Lung microvascular endothelial cell (primary cell): ENCODE measurements at regions not wholly inside any gene's neighbourhood (a gene's known extent, or its start where the extent isn't known, plus 50 kb on each side); places are given as distances from the start of the nearest gene placed in this dataset.
A peak's percentile ranks its signal among the peaks of the same experiment; 100 is the strongest.

ENCODE experiments used
- DNase-seq, 2 donors: peaks; one replicate each; pipeline versions ENCODE4 v3.0.0 to v3.0.0-alpha.2; 2010; ENCODE audit warnings: low read depth in 2 of 2

- peak in 1 of 2 donors; percentile 1 for DNase-seq
Observed at GRCh38 chr6:88358846-88359245, 192.7 kb upstream of the CNR1 start.

GRCh38 chr6:88349511-88349910, 183.4 kb upstream of the CNR1 start:
- DNase-seq: peak in 1 of 2 donors; percentile 78

GRCh38 chr6:88342336-88342735, 176.2 kb upstream of the CNR1 start:
- no peak for DNase-seq

- DNase-seq: no peak
Observed at GRCh38 chr6:88339761-88340160, 173.6 kb upstream of the CNR1 start.

- no peak for DNase-seq
Observed at GRCh38 chr6:88321306-88321705, 155.2 kb upstream of the CNR1 start.

GRCh38 chr6:88311561-88311960, 145.4 kb upstream of the CNR1 start:
- no peak for DNase-seq

GRCh38 chr6:88304520-88304919, 138.4 kb upstream of the CNR1 start:
- DNase-seq: no peak

- no peak for DNase-seq
Observed at GRCh38 chr6:88302769-88303225, 136.7 kb upstream of the CNR1 start.

GRCh38 chr6:88301888-88302768, 136.0 kb upstream of the CNR1 start:
- no peak for DNase-seq

GRCh38 chr6:88301256-88301655, 135.1 kb upstream of the CNR1 start:
- DNase-seq: no peak

- DNase-seq: no peak
Observed at GRCh38 chr6:88298066-88298845, 132.1 kb upstream of the CNR1 start.

- DNase-seq: no peak
Observed at GRCh38 chr6:88296694-88297093, 130.5 kb upstream of the CNR1 start.

- no peak for DNase-seq
Observed at GRCh38 chr6:88295663-88296062, 129.5 kb upstream of the CNR1 start.

GRCh38 chr6:88294702-88295101, 128.6 kb upstream of the CNR1 start:
- DNase-seq: no peak

- no peak for DNase-seq
Observed at GRCh38 chr6:88290411-88290810, 124.3 kb upstream of the CNR1 start.

GRCh38 chr6:88287696-88288095, 121.5 kb upstream of the CNR1 start:
- no peak for DNase-seq

- no peak for DNase-seq
Observed at GRCh38 chr6:88276331-88276730, 110.2 kb upstream of the CNR1 start.

GRCh38 chr6:88268508-88268907, 102.4 kb upstream of the CNR1 start:
- DNase-seq: no peak

- DNase-seq: no peak
Observed at GRCh38 chr6:88266126-88266525, 100.0 kb upstream of the CNR1 start.

- DNase-seq: no peak
Observed at GRCh38 chr6:88263591-88263990, 97.4 kb upstream of the CNR1 start.

GRCh38 chr6:88262332-88262731, 96.2 kb upstream of the CNR1 start:
- peak in 1 of 2 donors; percentile 30 for DNase-seq

- DNase-seq: no peak
Observed at GRCh38 chr6:88251301-88251700, 85.2 kb upstream of the CNR1 start.
